Dedifferentiated amniotic fluid mesenchymal stem cell (primary cell): ENCODE measurements at regions not wholly inside any gene's neighbourhood (a gene's known extent, or its start where the extent isn't known, plus 50 kb on each side); places are given as distances from the start of the nearest gene placed in this dataset.
"Not testable (repeated sequence)": the region's sequence is repeated elsewhere in the genome, so short reads cannot be mapped to it uniquely, and the experiment has no call there.

Experiments used
- DNase-seq: peaks from one replicate; pipeline ENCODE4 v3.0.0-alpha.2; 2016; ENCODE audit errors: extremely low spot score

DNA sequence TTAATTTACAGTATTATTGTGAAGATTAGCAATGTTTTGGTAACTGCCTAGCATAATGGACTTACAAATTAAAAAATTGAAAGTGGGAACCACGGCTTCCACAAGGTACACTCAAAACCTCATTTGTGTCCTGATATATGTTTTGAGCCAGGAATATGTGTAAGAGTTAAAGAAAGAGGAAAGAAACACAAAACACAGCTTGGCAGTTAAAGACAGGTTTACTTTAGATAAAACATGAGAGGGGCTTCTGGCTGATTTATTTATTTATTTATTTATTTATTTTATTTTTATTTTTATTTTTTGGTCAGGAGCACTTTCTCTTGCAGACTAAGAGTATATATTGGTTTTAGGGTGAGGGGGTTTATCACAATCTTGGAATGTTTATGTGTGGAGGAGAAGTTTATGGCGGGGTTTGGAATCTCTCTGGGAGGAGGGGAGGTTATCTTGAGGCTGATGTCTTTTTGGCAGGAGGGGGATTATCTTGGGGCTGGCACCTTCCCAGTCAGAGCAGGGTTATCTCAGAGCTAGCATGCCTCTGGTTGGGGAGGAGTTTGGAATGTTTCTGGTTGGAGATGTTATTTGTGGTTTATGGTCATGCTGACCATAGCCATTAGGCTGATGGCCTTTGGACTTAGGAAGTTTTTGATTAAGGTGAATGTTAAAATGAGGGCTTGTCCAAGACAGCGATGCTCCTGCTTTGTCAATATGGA is 436.7 kb downstream of the DAD1 start:
- DNase-seq, result no peak

DNA sequence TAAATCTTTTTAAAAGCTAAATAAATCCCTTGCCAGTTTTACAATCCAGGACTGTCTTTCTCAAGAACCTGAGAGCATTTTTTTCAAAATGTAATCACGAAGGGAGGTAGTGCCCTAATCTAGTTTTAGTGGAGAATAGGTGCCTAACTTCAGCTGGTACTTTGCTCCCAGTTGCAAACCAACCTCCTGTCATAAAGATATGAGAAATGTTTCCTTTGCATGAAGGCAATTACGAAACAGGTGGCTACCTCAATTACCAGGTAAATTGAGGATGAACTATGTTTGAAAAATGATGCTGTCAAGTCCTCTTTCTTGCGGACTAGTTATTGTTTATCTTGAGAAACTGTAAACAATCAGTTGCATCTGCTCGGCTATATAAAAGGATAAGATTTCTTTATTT is 437.9 kb downstream of the DAD1 start:
- no peak for DNase-seq

DNA sequence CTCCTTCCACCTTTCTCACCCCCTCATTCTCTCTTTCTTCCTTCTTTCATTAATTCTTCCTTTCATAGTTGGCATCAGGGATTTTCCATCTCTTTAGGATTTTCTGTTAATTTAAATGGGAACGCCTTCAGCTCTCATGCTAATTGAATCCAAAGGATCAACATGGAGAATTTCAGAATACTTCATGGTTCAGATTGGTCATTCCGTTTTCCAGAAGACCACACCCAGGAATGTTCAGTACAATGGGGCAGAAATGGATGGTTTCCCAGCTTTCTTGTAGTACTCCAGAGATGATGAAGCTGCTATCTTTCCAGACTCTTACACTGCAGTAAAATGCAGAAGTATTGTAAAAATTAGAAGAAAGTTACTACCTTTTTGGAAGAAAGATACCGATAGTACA is 440.0 kb downstream of the DAD1 start:
- no peak for DNase-seq

DNA sequence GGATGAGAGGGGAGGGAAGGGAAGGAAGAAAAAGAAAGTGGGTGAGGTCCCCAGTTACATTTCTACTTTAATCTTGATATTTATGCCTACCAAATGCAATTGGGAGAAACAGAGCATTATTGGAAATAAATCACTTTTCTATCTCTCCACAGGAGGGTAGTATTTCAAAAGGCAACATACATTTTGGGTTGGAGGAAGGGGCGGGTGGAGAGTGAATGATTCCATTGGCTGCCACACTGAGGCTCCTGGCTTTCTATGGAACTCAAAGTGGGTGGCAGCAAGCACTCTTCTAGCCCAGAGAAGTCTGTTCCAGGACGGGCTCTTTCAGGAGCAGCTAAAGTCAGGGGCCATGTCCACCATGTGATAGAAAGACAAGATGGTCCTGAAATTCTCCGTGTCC is 441.3 kb downstream of the DAD1 start:
- no peak for DNase-seq

DNA sequence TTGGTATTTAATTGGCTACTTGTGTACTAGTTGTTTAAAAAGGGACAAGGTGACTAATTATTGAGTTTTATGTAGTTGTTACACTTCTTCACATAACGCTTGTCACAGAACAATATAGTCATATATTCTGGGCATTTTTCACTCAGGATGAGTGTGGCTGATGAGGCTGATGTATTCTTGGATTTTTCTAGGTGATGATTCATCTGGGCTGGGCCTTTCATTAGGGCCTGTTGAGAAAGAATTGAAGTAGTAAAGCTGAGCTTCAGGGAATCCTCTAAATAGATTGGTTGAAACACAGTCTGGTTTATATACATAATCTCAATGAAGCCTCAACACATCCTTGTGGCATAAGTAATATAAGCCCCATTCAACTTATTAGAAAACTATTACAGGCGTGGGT is 445.7 kb downstream of the DAD1 start:
- no peak for DNase-seq

DNA sequence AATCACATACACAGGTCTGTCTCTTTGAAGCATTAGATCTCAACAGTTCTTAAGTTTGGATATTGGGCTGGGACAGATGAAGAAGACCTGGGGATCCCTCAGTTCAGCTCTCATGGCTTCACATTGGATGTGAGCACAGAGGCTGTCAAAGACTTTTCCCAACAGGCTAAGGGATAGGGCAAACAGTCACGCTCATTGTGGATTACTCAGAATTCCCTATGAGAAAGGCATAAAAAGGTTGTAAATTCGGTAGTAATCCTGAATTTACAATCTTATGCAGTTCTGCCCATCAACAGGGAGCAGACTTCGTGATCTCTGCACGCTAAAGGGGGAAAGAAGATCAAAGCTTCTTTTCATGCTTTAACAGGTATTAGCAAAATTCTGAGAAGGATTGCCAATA is 448.4 kb downstream of the DAD1 start:
- no peak for DNase-seq

DNA sequence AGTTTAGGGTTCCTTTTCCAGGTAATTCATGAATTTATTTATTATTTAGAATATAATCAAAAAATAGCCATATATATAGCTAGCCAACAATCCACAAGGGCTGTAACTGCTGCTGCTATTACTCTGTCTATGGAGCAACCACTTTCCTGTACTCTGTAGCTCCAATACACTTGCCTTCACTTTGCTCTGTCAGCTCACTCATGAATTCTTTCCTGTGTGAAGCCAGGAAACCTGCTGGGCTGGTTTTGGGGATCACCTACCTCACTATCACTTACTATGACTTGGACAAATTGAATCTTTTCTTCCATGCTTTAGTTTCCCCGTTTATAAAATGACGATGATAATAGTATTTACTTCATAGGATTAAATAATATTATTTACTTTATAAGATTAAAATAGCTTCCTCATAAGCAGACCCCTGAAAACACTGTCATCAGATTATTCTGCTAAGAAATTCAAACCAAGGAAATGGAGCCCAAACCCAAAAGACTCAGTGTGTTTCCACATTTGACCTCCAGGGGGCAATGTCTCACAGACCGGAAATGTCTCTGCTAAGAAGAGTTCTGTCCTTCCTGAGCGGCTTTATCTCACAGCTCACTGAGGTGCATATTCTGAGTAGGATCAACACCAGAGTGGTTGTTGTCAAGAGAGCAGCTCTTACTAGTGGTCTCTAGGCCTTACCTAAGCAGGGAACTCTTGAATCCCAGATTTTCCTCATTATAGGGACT is 457.1 kb downstream of the DAD1 start:
- no peak for DNase-seq

DNA sequence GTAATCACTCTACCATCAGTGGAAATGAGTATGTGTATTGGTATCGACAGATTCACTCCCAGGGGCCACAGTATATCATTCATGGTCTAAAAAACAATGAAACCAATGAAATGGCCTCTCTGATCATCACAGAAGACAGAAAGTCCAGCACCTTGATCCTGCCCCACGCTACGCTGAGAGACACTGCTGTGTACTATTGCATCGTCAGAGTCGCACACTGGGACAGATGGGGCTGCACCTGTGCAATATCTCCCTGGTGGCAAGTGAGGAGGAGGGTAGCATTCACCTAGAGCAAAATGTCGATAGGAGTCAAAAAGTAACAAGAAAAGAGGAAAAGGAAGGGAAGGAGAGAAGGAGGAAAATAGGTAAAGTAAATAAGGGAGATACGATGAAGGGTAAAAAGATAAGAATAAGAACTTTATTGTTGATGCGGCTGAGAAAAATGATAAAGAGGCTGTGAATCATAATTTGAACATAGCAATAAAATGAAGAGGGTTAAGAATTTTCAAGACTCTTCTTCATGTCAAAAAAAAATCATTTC is 450.5 kb upstream of the OR4E1 start:
- DNase-seq, result no peak

DNA sequence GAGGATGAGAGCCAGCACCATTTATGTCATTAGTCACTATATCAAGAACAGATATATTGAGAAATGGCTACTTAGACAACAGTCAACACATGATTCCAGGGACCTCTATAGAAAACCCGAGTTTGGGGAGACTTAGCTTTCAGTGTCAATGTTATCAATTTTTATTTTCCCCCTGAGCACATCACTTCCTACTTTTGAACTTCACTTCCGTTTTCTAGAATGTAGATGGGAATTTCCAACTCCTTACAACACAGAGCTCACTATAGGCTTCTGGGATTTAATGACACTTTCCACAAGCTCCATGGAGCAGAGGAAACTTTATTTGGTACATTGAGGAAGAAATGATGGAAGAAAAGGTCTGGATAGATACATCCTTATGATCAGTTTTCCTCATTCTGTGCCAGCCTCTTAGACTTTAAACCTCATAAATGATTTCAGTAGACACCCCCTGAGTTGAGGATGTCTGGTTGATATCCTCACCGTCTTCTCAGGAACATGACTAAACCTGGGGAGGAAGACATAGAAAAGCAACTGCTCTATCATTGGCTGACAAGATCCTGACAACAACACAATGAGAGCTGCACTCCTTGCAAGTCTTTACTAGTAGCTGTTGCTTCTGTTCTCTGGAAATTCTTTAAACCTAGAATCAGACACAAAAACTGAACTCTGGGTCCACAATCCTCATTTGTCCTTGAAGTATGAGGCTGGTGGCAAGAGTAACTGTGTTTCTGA is 449.4 kb upstream of the OR4E1 start:
- no peak for DNase-seq

DNA sequence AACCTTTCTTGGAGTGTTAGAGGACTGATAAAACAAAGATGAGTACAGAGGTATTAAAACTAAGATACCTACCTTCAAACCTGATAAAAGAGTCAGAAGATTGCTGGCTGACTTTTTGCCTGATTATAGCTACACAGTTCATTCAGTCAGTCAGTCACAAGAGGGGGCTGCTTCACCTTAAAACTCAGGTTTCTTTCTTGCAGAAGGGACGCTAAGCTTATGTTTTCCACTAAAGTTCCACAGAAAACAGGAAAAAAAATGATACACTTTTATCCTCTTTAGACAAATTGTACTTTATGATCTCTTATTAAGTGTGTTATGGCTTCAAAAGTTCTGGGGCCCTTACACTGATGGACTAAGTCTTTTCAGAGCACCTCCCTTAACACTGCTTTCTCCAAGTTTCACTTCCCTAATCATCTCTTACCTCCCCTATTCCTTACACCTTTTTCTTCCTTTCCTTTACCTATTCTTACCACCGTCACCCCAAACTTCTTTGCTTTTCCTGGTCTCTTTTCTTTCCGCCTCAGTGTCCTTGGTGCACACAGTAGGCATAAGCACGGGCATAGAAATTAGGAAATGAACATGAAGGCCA is 448.7 kb upstream of the OR4E1 start:
- DNase-seq, result no peak

DNA sequence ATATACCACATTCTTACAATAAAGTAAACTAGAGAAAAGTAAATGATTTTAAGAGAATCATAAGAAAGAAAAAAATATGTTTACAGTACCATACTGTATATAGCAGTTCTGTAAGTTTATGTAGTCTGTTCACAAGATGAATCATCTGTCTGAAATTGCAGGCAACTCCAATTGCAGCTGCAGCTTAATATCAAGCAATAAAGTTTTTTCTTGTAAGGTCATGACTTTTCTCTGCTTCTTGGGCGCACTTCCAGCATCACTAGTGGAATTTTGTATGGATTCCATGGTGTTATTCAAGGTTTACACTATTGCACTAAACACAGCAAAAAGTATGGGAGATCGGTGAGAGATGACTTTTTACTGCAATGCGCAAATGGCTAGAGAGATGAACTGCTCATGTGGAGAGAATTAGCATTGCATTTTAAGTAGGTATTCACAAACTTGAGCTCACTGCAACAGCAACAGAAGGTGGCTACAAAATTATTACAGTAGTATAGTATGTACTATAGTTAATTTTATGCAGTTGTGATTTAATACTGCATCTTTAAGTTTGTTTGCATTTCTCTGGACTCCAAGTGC is 445.4 kb upstream of the OR4E1 start:
- DNase-seq, result no peak

DNA sequence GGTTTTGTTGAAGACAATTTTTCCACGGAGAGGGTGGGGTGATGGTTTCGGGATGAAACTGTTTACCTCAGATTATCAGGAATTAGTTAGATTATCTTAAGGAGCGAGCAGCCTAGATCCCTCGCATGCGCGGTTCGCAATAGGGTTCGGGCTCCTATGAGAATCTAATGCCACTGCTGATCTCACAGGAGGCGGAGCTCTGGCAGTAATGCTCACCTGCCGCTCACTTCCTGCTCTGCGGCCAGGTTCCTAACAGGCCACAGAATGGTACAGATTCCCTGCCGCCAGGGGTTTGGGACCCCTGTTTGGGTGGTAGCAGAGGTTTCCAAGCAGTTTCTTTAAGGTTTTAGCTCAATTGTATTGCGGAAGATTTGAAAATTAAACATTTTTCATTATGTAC is 439.8 kb upstream of the OR4E1 start:
- DNase-seq, result no peak

DNA sequence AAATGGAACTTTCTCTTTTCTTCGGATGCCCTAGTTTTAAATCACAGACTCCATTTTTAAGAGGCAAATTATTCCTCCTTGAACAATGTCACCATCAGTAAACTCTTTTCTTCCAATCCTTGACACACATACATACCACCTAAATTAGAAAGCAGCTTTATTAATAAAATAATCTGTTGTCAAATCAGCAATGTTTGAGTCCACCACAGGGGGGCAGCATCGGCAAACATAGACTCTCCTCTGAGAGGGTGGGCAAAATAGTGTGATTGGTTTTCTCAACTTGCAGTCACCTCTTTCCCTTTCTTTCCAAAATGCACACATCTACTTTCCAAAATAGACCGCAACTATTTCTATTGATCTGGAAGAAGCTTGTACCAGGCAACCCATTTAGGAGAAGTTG is 438.4 kb upstream of the OR4E1 start:
- no peak for DNase-seq

DNA sequence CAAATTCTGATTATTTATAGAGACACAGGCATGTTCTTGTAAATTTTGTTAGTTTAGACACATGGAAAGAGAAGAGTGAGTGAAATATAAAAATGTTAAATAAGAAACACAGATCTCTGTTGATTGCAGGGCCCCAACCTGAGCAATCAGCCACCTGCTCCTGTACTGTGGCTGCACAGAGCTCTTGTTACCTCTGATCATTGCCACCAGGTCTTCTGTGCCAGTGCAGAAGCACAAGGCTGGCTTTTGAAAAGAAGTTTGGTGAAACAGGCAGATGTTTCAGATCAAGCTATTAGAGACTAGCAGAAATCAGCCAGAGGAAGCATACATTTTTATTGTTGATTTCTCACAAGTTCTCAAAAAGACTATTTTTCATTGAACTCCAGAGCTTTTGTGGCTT is 434.1 kb upstream of the OR4E1 start:
- DNase-seq, result no peak

DNA sequence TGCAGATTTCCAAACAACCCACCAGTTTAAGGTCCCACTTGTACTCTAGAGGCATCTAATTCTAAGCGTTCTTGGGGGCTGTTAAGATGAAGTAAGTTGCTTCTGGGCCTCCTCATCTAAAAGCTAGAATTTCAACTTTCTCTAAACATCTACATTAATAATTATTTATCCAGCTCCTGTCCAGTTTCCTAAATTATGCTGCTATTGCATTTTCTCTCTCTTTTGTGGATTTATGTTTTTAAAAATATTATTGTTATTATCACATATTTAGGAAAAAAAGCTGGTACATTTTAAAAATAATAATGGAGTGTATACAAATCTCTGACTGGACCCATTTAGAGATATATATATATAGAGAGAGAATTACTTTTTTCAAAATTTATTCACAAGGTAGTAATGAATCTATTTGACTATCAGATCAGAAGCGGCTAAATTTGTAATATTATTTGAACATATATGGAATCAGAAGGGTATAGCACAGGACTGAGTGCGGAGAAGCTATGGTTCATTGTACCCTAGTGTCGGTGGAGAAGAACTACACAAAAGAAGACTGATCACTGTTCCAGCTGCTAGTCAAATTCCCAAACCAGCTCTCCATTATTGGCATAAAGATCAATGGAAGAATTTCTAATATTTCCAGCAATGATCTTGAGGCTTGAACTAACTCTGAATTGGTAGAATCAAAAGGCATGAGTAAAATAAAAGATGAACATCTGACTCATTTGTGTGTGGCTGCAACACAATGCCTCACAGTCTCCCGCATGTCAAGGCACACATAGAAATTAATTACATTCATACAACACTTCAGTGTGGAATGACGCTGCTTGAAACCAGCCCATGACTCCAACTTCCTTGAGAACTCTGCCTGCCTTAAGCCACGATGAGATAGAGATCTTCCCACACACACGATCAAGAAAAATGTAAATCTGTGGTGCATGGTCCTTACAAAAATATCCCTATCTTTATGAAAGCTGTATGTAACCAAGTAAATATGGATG is 433.4 kb upstream of the OR4E1 start:
- DNase-seq, result no peak

DNA sequence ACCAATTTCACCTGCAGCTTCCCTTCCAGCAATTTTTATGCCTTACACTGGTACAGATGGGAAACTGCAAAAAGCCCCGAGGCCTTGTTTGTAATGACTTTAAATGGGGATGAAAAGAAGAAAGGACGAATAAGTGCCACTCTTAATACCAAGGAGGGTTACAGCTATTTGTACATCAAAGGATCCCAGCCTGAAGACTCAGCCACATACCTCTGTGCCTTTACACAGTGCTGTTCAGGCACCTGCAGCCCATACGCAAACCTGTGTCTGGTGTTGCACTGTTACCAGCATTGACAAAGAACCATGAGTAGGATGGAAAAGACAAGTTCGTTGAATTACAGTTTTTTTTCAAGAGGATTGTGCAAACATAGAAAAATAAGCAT is 432.0 kb upstream of the OR4E1 start:
- DNase-seq, result no peak

DNA sequence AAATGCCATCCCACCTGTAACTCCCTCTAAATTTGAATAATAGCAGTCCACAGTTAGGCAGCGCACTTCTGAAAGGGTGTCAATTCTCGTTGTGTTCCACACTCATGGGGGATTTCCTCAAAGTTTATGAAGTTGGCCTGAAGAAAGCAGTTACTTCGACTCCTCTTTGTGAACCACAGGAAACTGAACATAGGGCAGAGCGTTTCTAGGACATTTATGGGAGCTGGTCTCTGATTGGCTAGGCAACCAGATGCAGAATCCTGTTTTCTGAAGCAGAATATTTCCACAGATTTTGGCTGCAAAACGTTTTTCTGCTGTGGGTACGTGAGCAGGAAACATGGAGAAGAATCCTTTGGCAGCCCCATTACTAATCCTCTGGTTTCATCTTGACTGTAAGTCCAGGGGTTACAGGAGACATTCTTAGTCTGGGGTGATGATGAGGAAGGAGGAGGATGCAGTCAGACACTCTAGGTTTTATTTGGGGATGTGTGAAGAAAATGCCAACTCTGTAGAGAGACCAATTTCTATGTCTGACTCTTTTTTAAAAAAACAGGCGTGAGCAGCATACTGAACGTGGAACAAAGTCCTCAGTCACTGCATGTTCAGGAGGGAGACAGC is 431.5 kb upstream of the OR4E1 start:
- DNase-seq, result no peak

DNA sequence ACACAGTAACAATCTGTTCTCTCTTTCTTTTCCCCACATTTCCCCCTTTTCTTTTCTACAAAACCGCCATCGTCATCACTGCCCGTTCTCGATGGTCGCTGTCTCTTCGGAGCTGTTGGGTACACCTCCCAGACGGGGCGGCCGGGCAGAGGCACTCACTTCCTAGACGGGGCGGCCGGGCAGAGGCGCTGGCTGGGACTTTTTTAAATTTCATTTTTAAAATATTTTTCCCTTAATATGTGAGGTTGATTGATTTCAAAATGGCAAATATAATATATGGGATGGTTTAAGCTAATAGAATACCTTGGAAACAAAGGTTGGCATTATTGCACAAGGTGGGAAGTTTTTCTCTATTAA is 427.1 kb upstream of the OR4E1 start:
- not testable (repeated sequence) for DNase-seq

DNA sequence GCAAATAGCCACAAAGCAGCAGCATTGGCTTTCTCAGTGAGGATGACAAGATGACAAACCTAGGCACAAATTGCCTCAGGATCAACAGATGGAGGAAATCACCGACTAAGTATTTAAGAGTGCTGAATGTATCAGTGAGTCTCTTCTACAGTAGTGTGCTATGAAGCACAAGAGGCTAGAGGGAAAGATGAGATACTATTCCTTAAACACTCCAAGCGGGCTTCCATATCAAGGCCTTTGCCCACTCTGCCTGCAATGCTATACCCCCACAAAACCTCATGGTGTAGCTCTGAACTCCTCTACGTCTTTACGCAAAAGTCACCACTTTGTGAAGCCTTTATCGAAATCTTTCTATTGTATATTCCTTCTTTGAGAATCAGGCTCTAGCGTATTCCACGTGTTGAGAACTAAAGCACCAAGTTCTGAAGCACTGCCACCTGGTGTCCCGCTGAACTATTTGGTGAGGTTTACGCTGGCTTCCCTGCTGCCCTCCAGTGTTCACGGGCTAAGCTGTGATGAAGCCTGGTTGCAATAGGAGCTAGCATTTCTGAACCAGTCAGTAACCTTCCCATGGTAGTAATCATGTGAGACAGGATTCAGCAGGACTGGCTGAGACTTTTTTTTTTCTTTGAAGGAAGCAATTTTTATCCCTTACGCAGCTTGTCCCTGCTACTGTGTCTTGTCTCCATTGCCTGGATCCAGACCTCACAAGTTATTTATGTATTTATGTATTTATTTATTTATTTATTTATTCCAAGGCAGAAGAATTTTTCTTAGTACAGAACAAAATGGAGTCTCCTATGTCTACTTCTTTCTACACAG is 426.5 kb upstream of the OR4E1 start:
- no peak for DNase-seq

DNA sequence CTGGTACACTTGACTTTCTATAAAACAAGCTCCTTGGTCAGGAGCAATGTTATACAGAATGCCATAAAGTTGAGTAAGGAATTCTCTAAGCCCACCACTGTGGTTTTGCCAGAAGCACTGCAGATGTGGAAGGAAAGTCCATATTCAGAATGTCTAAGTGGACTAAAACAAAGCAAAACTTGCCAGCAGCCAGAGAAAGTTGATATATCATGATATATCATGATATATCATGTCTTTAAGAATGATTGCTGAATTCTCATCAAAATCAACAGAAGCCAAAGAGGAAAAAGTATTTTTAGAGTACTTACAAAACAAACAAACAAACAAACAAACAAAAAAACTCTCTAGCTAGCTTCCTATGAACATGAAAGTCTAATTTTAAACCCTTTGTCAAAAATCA is 424.8 kb upstream of the OR4E1 start:
- no peak for DNase-seq
